ENCODE measurements at regions not wholly inside any gene's neighbourhood (a gene's known extent, or its start where the extent isn't known, plus 50 kb on each side); places are given as distances from the start of the nearest gene placed in this dataset.

- Mint-ChIP-seq H3K36me3 (ENCODE audit: low read depth) (no peaks in the 10 kb centered on the region), H3K4me1 (ENCODE audit: low read depth) (no peaks in the 10 kb centered on the region), H3K9me3 (no peaks in the 10 kb centered on the region), H3K27me3 (no peaks in the 10 kb centered on the region), H3K27ac (no peak overlapping the region), H3K4me3 (no peak overlapping the region)
- Histone ChIP-seq H3K27ac (ENCODE audit: low read depth in 1 of 2, low read length in 2 of 2) (no peak overlapping the region), H3K36me3 (ENCODE audit: insufficient read depth, low read length) (no peaks in the 10 kb centered on the region), H3K9me3 (ENCODE audit: control insufficient read depth in 1 of 2, insufficient read depth in 1 of 2, low read length in 2 of 2) (no peaks in the 10 kb centered on the region), H3K4me1 (ENCODE audit: insufficient read depth, low read length) (no peaks in the 10 kb centered on the region), H3K4me3 (ENCODE audit: low read length) (no peak overlapping the region), H3K27me3 (ENCODE audit: control insufficient read depth in 1 of 2, insufficient read depth in 2 of 2, low read length in 2 of 2) (no peaks in the 10 kb centered on the region)
- POLR2A ChIA-PET, result no interaction called here
- ATAC-seq (ENCODE audit: poor library complexity) (no peak), DNase-seq (no peak)
- intact Hi-C loops (cut with DNase I, micrococcal nuclease), result no loop called here
- CTCF ChIA-PET, result no interaction called here
- no peak for TF ChIP-seq CTCF (IDR thresholded peaks at IDR 0.05)
Measured at GRCh38 chr12:72100854-72101253, 162.2 kb downstream of the TPH2 start.

- Histone ChIP-seq H3K27ac (ENCODE audit: low read depth in 1 of 2, low read length in 2 of 2) (no peak overlapping the region), H3K27me3 (ENCODE audit: control insufficient read depth in 1 of 2, insufficient read depth in 2 of 2, low read length in 2 of 2) (no peaks in the 10 kb centered on the region), H3K4me1 (ENCODE audit: insufficient read depth, low read length) (no peaks in the 10 kb centered on the region), H3K9me3 (ENCODE audit: control insufficient read depth in 1 of 2, insufficient read depth in 1 of 2, low read length in 2 of 2) (no peaks in the 10 kb centered on the region), H3K36me3 (ENCODE audit: insufficient read depth, low read length) (no peaks in the 10 kb centered on the region), H3K4me3 (ENCODE audit: low read length) (no peak overlapping the region)
- ChIA-PET POLR2A (no interaction called here), CTCF (no interaction called here)
- H3K27ac Mint-ChIP-seq, result no peak overlapping the region
- no peak for TF ChIP-seq CTCF (IDR thresholded peaks at IDR 0.05)
- no peaks in the 10 kb centered on the region for H3K27me3 Mint-ChIP-seq
- no peak overlapping the region for H3K4me3 Mint-ChIP-seq
- intact Hi-C loops (cut with DNase I, micrococcal nuclease), result no loop called here
- no peak for ATAC-seq (ENCODE audit: poor library complexity)
- H3K9me3 Mint-ChIP-seq, result no peaks in the 10 kb centered on the region
- no peaks in the 10 kb centered on the region for H3K4me1 Mint-ChIP-seq (ENCODE audit: low read depth)
- DNase-seq, result no peak
- H3K36me3 Mint-ChIP-seq (ENCODE audit: low read depth), result no peaks in the 10 kb centered on the region
Measured at GRCh38 chr12:72102150-72102549, 163.5 kb downstream of the TPH2 start.

GRCh38 chr12:72105849-72106248, 166.3 kb upstream of the TRHDE start:
- Mint-ChIP-seq H3K36me3 (ENCODE audit: low read depth) (no peaks in the 10 kb centered on the region), H3K4me3 (no peak overlapping the region), H3K27me3 (no peaks in the 10 kb centered on the region), H3K27ac (no peak overlapping the region), H3K9me3 (no peaks in the 10 kb centered on the region), H3K4me1 (ENCODE audit: low read depth) (no peaks in the 10 kb centered on the region)
- Histone ChIP-seq H3K36me3 (ENCODE audit: insufficient read depth, low read length) (no peaks in the 10 kb centered on the region), H3K27ac (ENCODE audit: low read depth in 1 of 2, low read length in 2 of 2) (no peak overlapping the region), H3K27me3 (ENCODE audit: control insufficient read depth in 1 of 2, insufficient read depth in 2 of 2, low read length in 2 of 2) (no peaks in the 10 kb centered on the region), H3K4me1 (ENCODE audit: insufficient read depth, low read length) (no peaks in the 10 kb centered on the region), H3K4me3 (ENCODE audit: low read length) (no peak overlapping the region), H3K9me3 (ENCODE audit: control insufficient read depth in 1 of 2, insufficient read depth in 1 of 2, low read length in 2 of 2) (no peaks in the 10 kb centered on the region)
- POLR2A ChIA-PET, result no interaction called here
- TF ChIP-seq CTCF (IDR thresholded peaks at IDR 0.05), result no peak
- DNase-seq (no peak), ATAC-seq (ENCODE audit: poor library complexity) (no peak)
- CTCF ChIA-PET, result no interaction called here
- intact Hi-C loops (cut with DNase I, micrococcal nuclease), result no loop called here
